Prostate gland (tissue), 2 donors: ENCODE measurements at regions not wholly inside any gene's neighbourhood (a gene's known extent, or its start where the extent isn't known, plus 50 kb on each side); places are given as distances from the start of the nearest gene placed in this dataset.

Experiments used
- DNase-seq: peaks from one replicate; pipeline ENCODE4 v3.0.0-alpha.2; 2019; ENCODE audit warnings: low spot score
- H3K27ac ChIP-seq, 2 donors: fragments of 200-600 bp; sonication (generic); 2 replicates each; pipeline ENCODE4 v1.5.1; 2017 to 2019
- H3K27me3 ChIP-seq: fragments of 200-600 bp; sonication (generic); replicated peaks from 2 replicates; pipeline ENCODE4 v1.5.1; 2019; ENCODE audit not compliant: insufficient read depth
- H3K36me3 ChIP-seq, 2 donors: fragments of 200-600 bp; sonication (generic); 1 replicate in 1 of 2; 2 replicates in 1 of 2; pipeline versions ENCODE4 v1.5.1 to v1.8.1; 2017 to 2019
- H3K4me1 ChIP-seq: fragments of 200-600 bp; sonication (generic); replicated peaks from 2 replicates; pipeline ENCODE4 v1.5.1; 2019
- H3K4me3 ChIP-seq, 2 donors: fragments of 200-600 bp; sonication (generic); 2 replicates each; pipeline ENCODE4 v1.5.1; 2017 to 2019
- H3K9me3 ChIP-seq: fragments of 200-600 bp; sonication (generic); 2 replicates; pipeline ENCODE4 v1.5.1; 2017
- CTCF ChIP-seq, 4 experiments: fragments of 200-600 bp in 2 of 4; fragments of 450-650 bp in 2 of 4; sonication (generic) in 2 of 4; IDR thresholded peaks; 1 replicate in 3 of 4; 2 replicates in 1 of 4; pipeline ENCODE4 v1.5.1; 2016 to 2019; ENCODE audit warnings: antibody characterized with exemption in 4 of 4, mild to moderate bottlenecking in 2 of 4, moderate library complexity in 2 of 4
- POLR2A ChIP-seq: fragments of 450-650 bp; IDR thresholded peaks from one replicate; pipeline ENCODE4 v1.6.1; 2016; ENCODE audit warnings: antibody characterized with exemption, mild to moderate bottlenecking
- POLR2AphosphoS5 ChIP-seq: sonication (generic); formaldehyde crosslinking; IDR thresholded peaks from one replicate; pipeline ENCODE4 v1.6.1; 2017; ENCODE audit warnings: antibody characterized with exemption
- WGBS: methylation state at CpG from one replicate; pipeline ENCODE4 v1.1.5; 2018; 5-methylcytosine and 5-hydroxymethylcytosine counted together
- intact Hi-C: fragments of 100-400 bp; cut with DNase I; formaldehyde crosslinking; loops from one replicate; pipeline ENCODE4 v1.14.2; 2022

GRCh38 chr4:84441758-84442377 is 57.2 kb downstream of the NKX6-1 start:
- 54% methylated on average over 2 of the region's 2 CpGs for WGBS
- Histone ChIP-seq H3K36me3 (no peaks in the 10 kb centered on the region), H3K9me3 (no peaks in the 10 kb centered on the region), H3K4me1 (no peaks in the 10 kb centered on the region), H3K27ac (no peak overlapping the region), H3K4me3 (no peak overlapping the region), H3K27me3 (no peaks in the 10 kb centered on the region)
- TF ChIP-seq POLR2AphosphoS5: no peak
- TF ChIP-seq POLR2A: no peak
- intact Hi-C loops: no loop called here
- DNase-seq: no peak

- Histone ChIP-seq H3K27me3 (no peaks in the 10 kb centered on the region), H3K27ac (no peak overlapping the region), H3K36me3 (no peaks in the 10 kb centered on the region), H3K4me3 (no peak overlapping the region), H3K4me1 (no peaks in the 10 kb centered on the region), H3K9me3 (no peaks in the 10 kb centered on the region)
- WGBS: 60% methylated on average over 3 of the region's 3 CpGs
- DNase-seq: no peak
- TF ChIP-seq POLR2AphosphoS5 (no peak), CTCF (IDR thresholded peaks at IDR 0.05) (no peak), POLR2A (no peak)
- intact Hi-C loops: no loop called here
These were observed 59.1 kb downstream of the NKX6-1 start for GRCh38 chr4:84439996-84440395.

- 45% methylated on average over 2 of the region's 2 CpGs for WGBS
- no peaks in the 10 kb centered on the region for H3K27me3 ChIP-seq
- intact Hi-C loops: no loop called here
- H3K9me3 ChIP-seq: no peaks in the 10 kb centered on the region
- no peaks in the 10 kb centered on the region for H3K36me3 ChIP-seq
- H3K27ac ChIP-seq: no peak overlapping the region
- no peak for DNase-seq
- H3K4me3 ChIP-seq: no peak overlapping the region
- no peak for TF ChIP-seq POLR2A
- no peaks in the 10 kb centered on the region for H3K4me1 ChIP-seq
These were observed 62.3 kb downstream of the NKX6-1 start for GRCh38 chr4:84436812-84437211.

GRCh38 chr4:84434344-84434743 is 64.7 kb downstream of the NKX6-1 start:
- TF ChIP-seq POLR2AphosphoS5: no peak
- no peak for TF ChIP-seq CTCF (IDR thresholded peaks at IDR 0.05)
- no peak for TF ChIP-seq POLR2A
- no peaks in the 10 kb centered on the region for H3K9me3 ChIP-seq
- H3K36me3 ChIP-seq: no peaks in the 10 kb centered on the region
- 61% methylated on average over 3 of the region's 3 CpGs for WGBS
- H3K4me1 ChIP-seq: no peaks in the 10 kb centered on the region
- intact Hi-C loops: no loop called here
- no peak overlapping the region for H3K4me3 ChIP-seq
- no peaks in the 10 kb centered on the region for H3K27me3 ChIP-seq
- no peak for DNase-seq
- H3K27ac ChIP-seq: no peak overlapping the region

GRCh38 chr4:84433633-84434222 is 65.4 kb downstream of the NKX6-1 start:
- TF ChIP-seq CTCF (IDR thresholded peaks at IDR 0.05) (no peak), POLR2A (no peak), POLR2AphosphoS5 (no peak)
- Histone ChIP-seq H3K36me3 (no peaks in the 10 kb centered on the region), H3K27ac (no peak overlapping the region), H3K4me3 (no peak overlapping the region), H3K9me3 (no peaks in the 10 kb centered on the region), H3K4me1 (no peaks in the 10 kb centered on the region), H3K27me3 (no peaks in the 10 kb centered on the region)
- DNase-seq: no peak
- intact Hi-C loops: no loop called here
- 63% methylated on average over 6 of the region's 6 CpGs for WGBS

GRCh38 chr4:84432713-84433112 is 66.4 kb downstream of the NKX6-1 start:
- Histone ChIP-seq H3K4me3 (no peak overlapping the region), H3K36me3 (no peaks in the 10 kb centered on the region), H3K4me1 (no peaks in the 10 kb centered on the region), H3K27me3 (no peaks in the 10 kb centered on the region), H3K27ac (no peak overlapping the region), H3K9me3 (no peaks in the 10 kb centered on the region)
- no peak for TF ChIP-seq POLR2A
- TF ChIP-seq POLR2AphosphoS5: no peak
- no peak for TF ChIP-seq CTCF (IDR thresholded peaks at IDR 0.05)
- no peak for DNase-seq
- intact Hi-C loops: no loop called here
